ENCODE measurements at regions not wholly inside any gene's neighbourhood (a gene's known extent, or its start where the extent isn't known, plus 50 kb on each side); places are given as distances from the start of the nearest gene placed in this dataset.

DNA sequence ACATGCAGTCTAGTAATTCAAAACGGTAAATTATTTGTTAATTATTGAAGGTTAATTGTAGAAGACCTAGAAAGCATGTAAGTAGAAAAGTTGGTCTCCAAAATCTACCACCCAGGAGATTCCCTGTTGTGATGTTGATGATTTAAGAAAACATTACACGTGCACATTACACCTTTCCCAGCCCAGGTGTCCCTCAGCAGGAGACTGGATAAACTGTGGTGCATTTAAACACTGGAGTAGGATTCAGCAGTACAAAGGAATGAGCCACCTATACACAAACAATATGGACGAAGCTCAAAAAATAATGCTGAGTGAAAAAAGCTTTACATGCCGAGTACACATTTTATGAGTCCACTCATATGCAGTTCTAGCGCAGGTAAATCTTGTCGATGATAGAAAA is 109.0 kb upstream of the STARD3NL start:
- intact Hi-C loops (cut with DNase I): no loop called here
- no peak for DNase-seq

DNA sequence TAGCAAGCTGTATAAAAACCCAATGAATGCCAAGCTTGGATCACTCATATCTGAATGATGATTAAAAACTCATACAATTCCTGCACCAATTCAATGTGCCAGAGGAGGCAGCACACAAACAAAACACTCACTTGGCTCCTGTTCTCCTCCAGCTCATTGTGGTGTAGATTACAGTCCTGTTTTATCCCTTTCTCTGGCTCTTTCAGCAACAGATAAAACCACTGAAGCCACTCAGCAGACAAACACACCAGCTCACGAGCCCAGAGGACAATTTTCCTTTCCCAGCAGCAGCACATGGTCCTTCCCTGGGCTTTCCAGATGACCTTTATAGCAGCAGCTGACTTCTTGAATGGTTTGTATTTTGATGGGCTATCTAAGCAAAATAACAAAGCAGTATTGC is 107.3 kb upstream of the STARD3NL start:
- intact Hi-C loops (cut with DNase I): no loop called here
- no peak for DNase-seq

DNA sequence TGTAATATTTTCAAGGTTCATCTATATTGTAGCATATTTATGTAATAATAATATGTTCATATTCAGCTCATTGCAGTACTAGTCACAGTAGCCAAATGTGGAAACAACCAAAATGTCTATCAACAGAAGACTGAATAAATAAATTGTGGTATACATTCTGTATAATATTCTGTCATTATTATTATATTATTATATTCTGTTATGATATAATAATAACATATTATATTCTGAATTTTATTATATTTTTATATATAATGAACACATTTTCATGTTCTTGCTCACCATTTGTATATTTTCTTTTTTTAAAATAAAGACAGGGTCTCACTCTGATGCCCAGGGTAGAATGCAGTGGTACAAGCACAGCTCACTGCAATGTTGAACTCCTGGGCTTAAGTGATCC is 91.2 kb upstream of the STARD3NL start:
- no peak for DNase-seq
- intact Hi-C loops (cut with DNase I): no loop called here

DNA sequence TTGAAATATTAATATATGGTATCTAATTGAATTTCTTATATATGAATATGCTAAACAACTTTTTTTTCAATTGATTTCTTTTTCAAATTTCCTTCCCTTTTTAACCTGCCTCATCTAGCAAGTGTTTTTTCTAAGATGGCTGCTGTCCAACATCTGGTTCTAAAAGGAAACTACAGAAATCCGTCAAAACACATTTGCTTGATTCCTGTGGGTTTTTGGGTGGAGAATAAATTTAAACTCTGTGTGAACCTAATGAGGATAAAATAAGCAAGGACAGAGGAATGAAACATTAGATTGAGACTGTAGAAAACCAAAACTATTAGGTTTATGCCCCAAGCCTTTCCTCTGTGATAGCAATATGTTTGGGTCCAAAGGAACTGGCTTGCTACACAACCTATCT is 75.5 kb upstream of the STARD3NL start:
- DNase-seq: no peak
- intact Hi-C loops (cut with DNase I): no loop called here

DNA sequence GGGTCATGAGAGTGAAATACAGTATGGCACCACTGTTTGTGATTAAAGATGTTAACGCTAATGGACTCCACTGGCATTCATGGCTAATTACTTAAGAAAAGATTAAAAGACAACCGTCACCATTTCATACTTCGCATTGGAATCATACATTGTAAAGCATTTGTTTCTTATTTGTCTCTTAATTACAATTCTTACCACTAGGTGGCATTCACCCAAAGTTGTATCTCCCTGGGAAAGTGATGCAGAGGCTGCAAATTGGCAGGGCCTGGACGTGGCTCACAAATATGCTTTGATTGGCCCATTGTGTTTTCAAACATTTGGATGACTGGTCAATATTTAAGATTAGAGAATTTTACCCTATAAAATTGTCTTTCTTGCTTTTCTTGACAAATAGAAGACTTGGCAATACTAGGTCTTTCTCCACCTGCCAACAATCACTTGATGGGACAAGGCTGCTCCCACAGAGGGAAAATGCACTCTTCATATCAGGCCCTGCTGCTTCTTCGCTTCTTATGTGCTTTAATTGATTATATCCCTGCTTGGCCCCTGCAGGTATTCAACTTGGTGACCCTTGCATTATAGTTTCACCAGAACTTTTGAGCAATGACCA is 72.1 kb upstream of the STARD3NL start:
- DNase-seq: peak in 2 of 10 donors; percentile 2 to 68
- intact Hi-C loops (cut with DNase I): loop anchor here (2.0 to 5.0 kb wide), 4 partner anchors 117 to 266 kb away; no protein-coding TSS in a partner anchor

DNA sequence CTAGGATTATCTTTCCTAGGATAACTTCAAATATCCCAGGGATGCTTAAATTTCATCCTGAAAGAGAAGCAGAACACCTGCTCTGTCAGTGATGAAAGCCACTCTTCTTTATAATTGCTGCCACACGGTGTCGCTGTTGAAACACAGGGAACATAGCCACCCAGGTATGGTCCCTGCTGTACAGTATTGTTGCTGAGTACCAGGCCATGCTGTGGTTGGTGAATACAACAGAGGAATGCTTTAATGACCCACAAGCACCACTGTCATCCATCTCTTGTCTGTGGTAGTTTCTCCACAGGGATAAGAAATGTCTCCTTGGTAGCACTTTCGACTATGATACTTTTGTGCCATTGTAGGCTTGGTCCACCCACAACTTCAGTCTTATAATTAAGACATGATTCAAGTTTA is 70.6 kb upstream of the STARD3NL start:
- intact Hi-C loops (cut with DNase I): loop anchor here (2.0 to 5.0 kb wide), 4 partner anchors 115 to 265 kb away; no protein-coding TSS in a partner anchor
- DNase-seq: peak in 7 of 10 donors; percentile 9 to 83 (median 66)

DNA sequence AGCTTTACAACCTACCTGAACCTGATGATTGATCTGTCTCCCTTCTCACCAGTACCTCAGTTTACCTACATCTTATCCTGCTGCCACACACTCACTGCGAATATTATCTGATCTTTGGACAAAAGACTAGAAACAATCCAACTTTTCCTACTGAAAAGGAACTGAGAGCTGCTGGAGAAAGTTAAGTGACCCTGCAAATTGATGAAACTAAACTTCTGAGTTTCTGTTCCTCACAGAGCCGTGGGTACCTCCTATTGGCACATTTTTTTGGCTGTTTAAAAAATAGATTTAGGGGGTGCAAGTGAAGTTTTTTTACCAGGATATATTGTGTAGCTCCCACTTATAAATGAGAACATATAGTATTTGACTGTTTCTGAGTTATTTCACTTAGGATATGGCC is 66.0 kb upstream of the STARD3NL start:
- intact Hi-C loops (cut with DNase I): no loop called here
- no peak for DNase-seq

DNA sequence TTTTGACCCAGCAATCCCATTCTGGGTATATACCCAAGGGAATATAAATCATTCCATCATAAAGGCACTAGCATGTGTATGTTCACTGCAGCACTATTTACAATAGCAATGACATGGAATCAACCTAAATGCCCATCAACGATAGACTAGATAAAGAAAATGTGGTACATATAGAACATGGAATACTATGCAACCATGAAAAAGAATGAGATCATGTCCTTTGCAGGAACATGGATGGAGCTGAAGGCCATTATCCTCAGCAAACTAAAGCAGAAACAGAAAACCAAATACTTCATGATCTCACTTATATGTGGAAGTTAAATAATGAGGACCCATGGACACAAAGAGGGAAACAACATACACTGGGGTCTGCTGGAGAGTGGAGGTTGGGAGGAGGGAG is 58.0 kb upstream of the STARD3NL start:
- DNase-seq: no peak
- intact Hi-C loops (cut with DNase I): no loop called here

DNA sequence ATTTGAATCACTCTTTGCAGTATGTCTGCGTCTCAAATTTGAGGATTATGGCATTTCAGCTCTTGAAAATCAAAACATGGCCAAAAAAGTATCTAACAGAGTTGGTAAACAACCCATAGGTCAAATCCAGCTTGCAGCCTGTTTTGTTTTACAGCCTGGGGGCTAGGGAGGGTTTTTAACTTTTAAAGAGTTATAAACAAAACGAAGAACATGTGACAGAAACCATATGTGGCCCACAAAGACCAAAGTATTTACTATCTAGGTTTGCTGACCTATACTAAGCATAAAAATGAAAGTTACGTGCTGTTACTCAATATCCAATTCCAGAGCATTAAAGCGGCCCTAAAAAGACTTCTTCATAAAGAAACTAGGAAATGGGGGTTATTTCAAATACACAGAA is 55.5 kb upstream of the STARD3NL start:
- no peak for DNase-seq
- intact Hi-C loops (cut with DNase I): no loop called here

DNA sequence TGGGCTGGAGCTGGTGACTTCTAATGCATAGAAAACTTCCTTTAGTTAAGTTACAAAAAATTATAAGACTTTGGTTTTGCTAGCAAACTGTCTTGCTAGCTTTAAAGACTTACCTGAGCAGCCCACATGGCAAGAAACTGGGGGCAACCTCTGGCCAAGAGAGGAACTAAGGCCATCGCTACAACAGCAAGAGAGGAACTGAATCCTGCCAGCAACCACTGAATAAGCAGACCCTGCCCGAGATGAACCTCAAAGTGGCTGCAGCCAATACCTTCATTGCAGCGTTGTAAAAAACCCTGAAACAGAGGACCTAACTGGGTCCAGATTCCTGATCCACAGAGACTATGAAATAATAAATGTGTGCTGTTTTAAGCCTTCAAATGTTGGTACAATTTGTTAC is 54.6 kb upstream of the STARD3NL start:
- intact Hi-C loops (cut with DNase I): no loop called here

DNA sequence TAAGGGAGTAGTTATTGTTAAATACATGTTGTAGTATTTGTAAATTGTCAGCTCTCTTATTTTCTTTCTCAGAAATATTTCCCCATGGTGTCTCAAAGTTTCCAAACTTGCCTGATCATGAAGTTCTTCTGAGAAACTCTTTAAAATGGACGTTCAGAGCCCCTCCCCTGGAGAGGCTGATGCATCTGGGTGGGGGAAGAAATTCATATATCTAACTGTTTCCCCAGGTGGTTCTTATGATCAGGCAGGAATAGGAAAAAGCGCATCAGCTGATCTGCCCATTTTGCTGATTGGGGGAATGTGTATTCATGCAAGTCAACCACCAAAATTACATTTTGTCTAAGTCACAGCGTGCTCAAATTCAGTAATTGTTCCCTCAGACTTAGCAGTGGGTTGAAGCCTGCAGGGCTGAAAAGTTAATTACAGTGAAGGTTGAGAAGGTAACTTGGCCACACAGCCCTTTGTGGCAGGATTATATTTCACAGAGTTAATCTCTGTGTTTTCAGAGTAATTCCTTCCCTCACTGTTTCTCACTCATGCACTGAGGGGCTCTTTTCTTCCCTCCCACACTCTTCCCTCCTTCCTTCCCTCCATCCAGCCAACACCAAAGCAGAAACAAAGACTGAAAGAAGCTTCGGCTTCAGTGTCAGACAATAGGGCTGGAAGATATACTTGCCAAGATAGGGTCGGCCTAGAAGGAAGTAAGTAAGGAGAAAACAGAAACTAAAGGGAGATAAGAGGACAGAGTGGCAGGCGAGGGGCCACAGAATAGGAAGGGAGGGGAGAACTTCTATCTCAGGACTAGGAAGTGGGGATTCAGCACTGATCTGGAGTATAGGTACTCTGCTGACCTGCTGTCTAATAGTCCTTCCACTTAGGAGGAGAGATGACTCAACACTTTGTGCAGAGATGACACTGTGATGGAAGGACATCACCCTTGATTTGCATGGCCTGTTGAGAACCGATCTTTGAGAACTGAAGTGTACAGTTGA is 50.5 kb upstream of the STARD3NL start:
- intact Hi-C loops (cut with DNase I): no loop called here
- DNase-seq: no peak

More for the DNA sequence above, 54.6 kb upstream of the STARD3NL start:
- no peak for DNase-seq
